Prostate gland (tissue), 2 donors: ENCODE measurements at regions not wholly inside any gene's neighbourhood (a gene's known extent, or its start where the extent isn't known, plus 50 kb on each side); places are given as distances from the start of the nearest gene placed in this dataset.

Source experiments
- DNase-seq: peaks from one replicate; pipeline ENCODE4 v3.0.0-alpha.2; 2019; ENCODE audit warnings: low spot score
- H3K27ac ChIP-seq, 2 donors: fragments of 200-600 bp; sonication (generic); 2 replicates each; pipeline ENCODE4 v1.5.1; 2017 to 2019
- H3K27me3 ChIP-seq: fragments of 200-600 bp; sonication (generic); replicated peaks from 2 replicates; pipeline ENCODE4 v1.5.1; 2019; ENCODE audit not compliant: insufficient read depth
- H3K36me3 ChIP-seq, 2 donors: fragments of 200-600 bp; sonication (generic); 1 replicate in 1 of 2; 2 replicates in 1 of 2; pipeline versions ENCODE4 v1.5.1 to v1.8.1; 2017 to 2019
- H3K4me1 ChIP-seq: fragments of 200-600 bp; sonication (generic); replicated peaks from 2 replicates; pipeline ENCODE4 v1.5.1; 2019
- H3K4me3 ChIP-seq, 2 donors: fragments of 200-600 bp; sonication (generic); 2 replicates each; pipeline ENCODE4 v1.5.1; 2017 to 2019
- H3K9me3 ChIP-seq: fragments of 200-600 bp; sonication (generic); 2 replicates; pipeline ENCODE4 v1.5.1; 2017
- POLR2A ChIP-seq: fragments of 450-650 bp; IDR thresholded peaks from one replicate; pipeline ENCODE4 v1.6.1; 2016; ENCODE audit warnings: antibody characterized with exemption, mild to moderate bottlenecking
- POLR2AphosphoS5 ChIP-seq: sonication (generic); formaldehyde crosslinking; IDR thresholded peaks from one replicate; pipeline ENCODE4 v1.6.1; 2017; ENCODE audit warnings: antibody characterized with exemption
- WGBS: methylation state at CpG from one replicate; pipeline ENCODE4 v1.1.5; 2018; 5-methylcytosine and 5-hydroxymethylcytosine counted together
- intact Hi-C: fragments of 100-400 bp; cut with DNase I; formaldehyde crosslinking; loops from one replicate; pipeline ENCODE4 v1.14.2; 2022
- TF ChIP-seq, protein P1 (sequence below), 4 experiments: fragments of 200-600 bp in 2 of 4; fragments of 450-650 bp in 2 of 4; sonication (generic) in 2 of 4; IDR thresholded peaks; 1 replicate in 3 of 4; 2 replicates in 1 of 4; pipeline ENCODE4 v1.5.1; 2016 to 2019; ENCODE audit warnings: antibody characterized with exemption in 4 of 4, mild to moderate bottlenecking in 2 of 4, moderate library complexity in 2 of 4

DNA sequence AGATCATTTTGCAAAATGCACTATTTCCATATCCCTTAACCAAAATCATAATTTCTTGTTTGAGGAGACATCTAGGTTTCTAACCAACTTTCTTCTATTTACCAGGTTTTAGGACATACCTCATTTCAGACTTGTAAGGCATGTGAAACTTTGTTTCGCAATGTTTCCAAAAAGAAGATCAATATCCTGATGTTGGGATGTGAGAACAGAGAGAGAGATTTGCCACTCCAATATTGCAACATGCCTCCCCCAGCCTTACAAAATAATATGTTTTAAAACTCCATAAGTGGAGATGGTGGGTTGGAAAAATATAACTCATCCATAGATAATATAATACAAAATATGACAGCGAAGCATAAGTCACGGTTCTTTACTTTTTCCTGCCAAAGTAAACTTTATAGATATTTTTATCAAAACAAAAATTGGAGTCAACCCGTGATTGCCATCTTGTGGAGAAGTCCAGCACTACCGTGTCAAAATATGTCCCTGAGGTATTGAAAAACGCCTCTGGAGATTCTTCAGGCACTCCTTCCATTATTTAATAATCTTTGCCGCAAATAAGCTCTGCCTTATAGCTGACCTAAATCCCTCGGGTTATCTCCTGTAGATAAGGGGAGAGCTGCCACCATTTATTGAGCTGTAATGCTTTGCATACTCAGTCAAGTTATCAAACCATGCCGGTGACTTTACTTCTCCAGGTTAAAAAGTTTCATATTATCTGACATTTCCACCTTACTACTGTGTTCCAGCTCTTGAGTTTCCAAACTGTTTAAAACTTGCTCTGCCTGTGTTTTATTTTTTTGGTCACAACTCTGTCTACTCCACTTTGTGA lies 534.2 kb downstream of the HACE1 start:
- 20% methylated on average over 9 of the region's 9 CpGs for WGBS
- DNase-seq = no peak
- Histone ChIP-seq H3K4me1 (no peaks in the 10 kb centered on the region), H3K27me3 (no peaks in the 10 kb centered on the region), H3K9me3 (no peaks in the 10 kb centered on the region), H3K4me3 (no peak overlapping the region), H3K27ac (no peak overlapping the region), H3K36me3 (no peaks in the 10 kb centered on the region)
- intact Hi-C loops = no loop called here
- no peak for TF ChIP-seq POLR2A
- TF ChIP-seq, protein P1, sequence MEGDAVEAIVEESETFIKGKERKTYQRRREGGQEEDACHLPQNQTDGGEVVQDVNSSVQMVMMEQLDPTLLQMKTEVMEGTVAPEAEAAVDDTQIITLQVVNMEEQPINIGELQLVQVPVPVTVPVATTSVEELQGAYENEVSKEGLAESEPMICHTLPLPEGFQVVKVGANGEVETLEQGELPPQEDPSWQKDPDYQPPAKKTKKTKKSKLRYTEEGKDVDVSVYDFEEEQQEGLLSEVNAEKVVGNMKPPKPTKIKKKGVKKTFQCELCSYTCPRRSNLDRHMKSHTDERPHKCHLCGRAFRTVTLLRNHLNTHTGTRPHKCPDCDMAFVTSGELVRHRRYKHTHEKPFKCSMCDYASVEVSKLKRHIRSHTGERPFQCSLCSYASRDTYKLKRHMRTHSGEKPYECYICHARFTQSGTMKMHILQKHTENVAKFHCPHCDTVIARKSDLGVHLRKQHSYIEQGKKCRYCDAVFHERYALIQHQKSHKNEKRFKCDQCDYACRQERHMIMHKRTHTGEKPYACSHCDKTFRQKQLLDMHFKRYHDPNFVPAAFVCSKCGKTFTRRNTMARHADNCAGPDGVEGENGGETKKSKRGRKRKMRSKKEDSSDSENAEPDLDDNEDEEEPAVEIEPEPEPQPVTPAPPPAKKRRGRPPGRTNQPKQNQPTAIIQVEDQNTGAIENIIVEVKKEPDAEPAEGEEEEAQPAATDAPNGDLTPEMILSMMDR (IDR thresholded peaks at IDR 0.05) = peak in 3 of 4 experiments; percentile 44 to 54 (median 50)

DNA sequence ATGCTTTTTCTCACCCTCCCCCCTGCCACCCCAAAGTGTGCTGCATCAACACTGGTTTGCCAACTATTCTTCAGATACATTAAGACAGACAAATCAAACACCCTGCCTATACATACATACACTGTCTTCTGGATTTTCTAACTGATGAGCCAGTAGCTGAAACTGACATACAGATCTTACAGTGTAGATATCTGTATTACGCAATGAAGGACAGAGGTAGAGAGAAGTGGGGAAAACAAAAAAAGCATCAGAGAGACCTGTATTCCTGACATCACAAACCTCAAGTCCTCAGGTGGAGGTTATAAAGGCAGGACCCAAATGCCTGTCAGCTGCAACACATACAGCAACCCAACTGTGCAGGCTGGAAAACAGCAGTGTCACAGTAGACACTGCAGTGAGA lies 535.4 kb downstream of the HACE1 start:
- H3K9me3 ChIP-seq = no peaks in the 10 kb centered on the region
- WGBS = 100% methylated on average over 1 of the region's 1 CpG
- TF ChIP-seq POLR2AphosphoS5 = no peak
- TF ChIP-seq POLR2A = no peak
- TF ChIP-seq, protein P1 (IDR thresholded peaks at IDR 0.05) = no peak
- H3K4me1 ChIP-seq = no peaks in the 10 kb centered on the region
- DNase-seq = no peak
- intact Hi-C loops = no loop called here
- no peak overlapping the region for H3K4me3 ChIP-seq
- no peak overlapping the region for H3K27ac ChIP-seq
- no peaks in the 10 kb centered on the region for H3K36me3 ChIP-seq
- no peaks in the 10 kb centered on the region for H3K27me3 ChIP-seq

DNA sequence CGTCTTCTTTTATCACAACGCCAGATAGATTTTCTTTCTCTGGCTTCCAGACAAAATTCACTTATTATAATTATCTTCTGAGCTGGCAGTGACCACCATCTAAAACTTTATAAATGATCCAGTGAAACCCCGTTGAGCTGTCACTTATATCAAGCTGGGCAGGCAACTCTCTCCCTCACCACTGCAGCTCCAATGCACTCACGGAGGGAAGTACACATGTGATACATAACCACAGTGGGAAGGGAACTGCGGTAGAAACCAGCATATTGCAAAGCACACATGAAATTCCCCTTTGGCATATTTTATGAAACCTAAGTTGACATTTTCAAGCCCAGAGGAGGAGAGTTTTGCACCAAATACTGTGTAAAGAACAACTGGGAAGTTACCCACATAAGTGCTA lies 536.9 kb downstream of the HACE1 start:
- WGBS = 56% methylated on average over 5 of the region's 5 CpGs
- H3K27me3 ChIP-seq = no peaks in the 10 kb centered on the region
- intact Hi-C loops = no loop called here
- H3K36me3 ChIP-seq = no peaks in the 10 kb centered on the region
- TF ChIP-seq POLR2AphosphoS5 (no peak), POLR2A (no peak)
- TF ChIP-seq, protein P1 (IDR thresholded peaks at IDR 0.05) = no peak
- DNase-seq = no peak
- H3K9me3 ChIP-seq = no peaks in the 10 kb centered on the region
- H3K4me3 ChIP-seq = no peak overlapping the region
- no peak overlapping the region for H3K27ac ChIP-seq
- no peaks in the 10 kb centered on the region for H3K4me1 ChIP-seq

- Histone ChIP-seq H3K27me3 (no peaks in the 10 kb centered on the region), H3K36me3 (no peaks in the 10 kb centered on the region), H3K4me3 (no peak overlapping the region), H3K9me3 (no peaks in the 10 kb centered on the region), H3K4me1 (no peaks in the 10 kb centered on the region), H3K27ac (no peak overlapping the region)
- intact Hi-C loops = no loop called here
- no peak for TF ChIP-seq POLR2AphosphoS5
- TF ChIP-seq, protein P1 (IDR thresholded peaks at IDR 0.05) = no peak
- TF ChIP-seq POLR2A = no peak
- no peak for DNase-seq
- 76% methylated on average over 1 of the region's 1 CpG for WGBS
Observed at GRCh38 chr6:104321301-104321700, 538.4 kb downstream of the HACE1 start.

DNA sequence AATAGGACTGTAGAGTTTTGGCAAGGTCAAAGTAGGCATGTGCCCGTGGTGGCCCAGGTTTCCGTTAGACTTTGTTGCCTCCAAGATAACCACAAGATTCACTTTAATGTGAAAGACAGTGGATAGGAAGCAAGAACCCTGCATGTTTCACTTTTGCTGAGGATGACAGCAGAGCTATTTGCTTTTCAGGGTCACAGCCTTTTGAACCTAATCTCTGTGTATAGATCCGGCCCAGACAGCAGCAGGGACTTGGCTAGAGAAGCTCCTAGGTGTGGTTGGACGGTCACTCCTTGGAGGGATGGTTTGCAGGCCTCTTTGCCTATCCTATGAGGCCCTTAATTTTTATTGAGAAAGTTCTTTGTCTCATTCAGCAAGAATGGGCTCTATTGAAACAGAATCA lies 538.8 kb downstream of the HACE1 start:
- no peak for TF ChIP-seq POLR2AphosphoS5
- TF ChIP-seq POLR2A = no peak
- TF ChIP-seq, protein P1 (IDR thresholded peaks at IDR 0.05) = no peak
- H3K4me1 ChIP-seq = no peaks in the 10 kb centered on the region
- H3K36me3 ChIP-seq = no peaks in the 10 kb centered on the region
- no peaks in the 10 kb centered on the region for H3K9me3 ChIP-seq
- H3K27ac ChIP-seq = no peak overlapping the region
- intact Hi-C loops = no loop called here
- no peak overlapping the region for H3K4me3 ChIP-seq
- WGBS = 59% methylated on average over 4 of the region's 4 CpGs
- DNase-seq = no peak
- H3K27me3 ChIP-seq = no peaks in the 10 kb centered on the region
